ENCODE measurements at regions not wholly inside any gene's neighbourhood (a gene's known extent, or its start where the extent isn't known, plus 50 kb on each side); places are given as distances from the start of the nearest gene placed in this dataset.

GRCh38 chr6:47164877-47165276 is 122.7 kb upstream of the ADGRF1 start:
- TF ChIP-seq, protein P1, sequence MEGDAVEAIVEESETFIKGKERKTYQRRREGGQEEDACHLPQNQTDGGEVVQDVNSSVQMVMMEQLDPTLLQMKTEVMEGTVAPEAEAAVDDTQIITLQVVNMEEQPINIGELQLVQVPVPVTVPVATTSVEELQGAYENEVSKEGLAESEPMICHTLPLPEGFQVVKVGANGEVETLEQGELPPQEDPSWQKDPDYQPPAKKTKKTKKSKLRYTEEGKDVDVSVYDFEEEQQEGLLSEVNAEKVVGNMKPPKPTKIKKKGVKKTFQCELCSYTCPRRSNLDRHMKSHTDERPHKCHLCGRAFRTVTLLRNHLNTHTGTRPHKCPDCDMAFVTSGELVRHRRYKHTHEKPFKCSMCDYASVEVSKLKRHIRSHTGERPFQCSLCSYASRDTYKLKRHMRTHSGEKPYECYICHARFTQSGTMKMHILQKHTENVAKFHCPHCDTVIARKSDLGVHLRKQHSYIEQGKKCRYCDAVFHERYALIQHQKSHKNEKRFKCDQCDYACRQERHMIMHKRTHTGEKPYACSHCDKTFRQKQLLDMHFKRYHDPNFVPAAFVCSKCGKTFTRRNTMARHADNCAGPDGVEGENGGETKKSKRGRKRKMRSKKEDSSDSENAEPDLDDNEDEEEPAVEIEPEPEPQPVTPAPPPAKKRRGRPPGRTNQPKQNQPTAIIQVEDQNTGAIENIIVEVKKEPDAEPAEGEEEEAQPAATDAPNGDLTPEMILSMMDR (IDR thresholded peaks at IDR 0.05; ENCODE audit: control extremely low read depth in 1 of 3, insufficient read depth in 1 of 3, low read depth in 1 of 3, low read length in 3 of 3) = no peak
- no peak for TF ChIP-seq MAX (IDR thresholded peaks at IDR 0.05)
- TF ChIP-seq CHD1 (IDR thresholded peaks at IDR 0.05; ENCODE audit: low read depth, low read length) = no peak
- TF ChIP-seq, protein P2, sequence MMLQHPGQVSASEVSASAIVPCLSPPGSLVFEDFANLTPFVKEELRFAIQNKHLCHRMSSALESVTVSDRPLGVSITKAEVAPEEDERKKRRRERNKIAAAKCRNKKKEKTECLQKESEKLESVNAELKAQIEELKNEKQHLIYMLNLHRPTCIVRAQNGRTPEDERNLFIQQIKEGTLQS (IDR thresholded peaks at IDR 0.05; ENCODE audit: insufficient read depth, low read depth, low read length) = no peak
- TF ChIP-seq, protein P3, sequence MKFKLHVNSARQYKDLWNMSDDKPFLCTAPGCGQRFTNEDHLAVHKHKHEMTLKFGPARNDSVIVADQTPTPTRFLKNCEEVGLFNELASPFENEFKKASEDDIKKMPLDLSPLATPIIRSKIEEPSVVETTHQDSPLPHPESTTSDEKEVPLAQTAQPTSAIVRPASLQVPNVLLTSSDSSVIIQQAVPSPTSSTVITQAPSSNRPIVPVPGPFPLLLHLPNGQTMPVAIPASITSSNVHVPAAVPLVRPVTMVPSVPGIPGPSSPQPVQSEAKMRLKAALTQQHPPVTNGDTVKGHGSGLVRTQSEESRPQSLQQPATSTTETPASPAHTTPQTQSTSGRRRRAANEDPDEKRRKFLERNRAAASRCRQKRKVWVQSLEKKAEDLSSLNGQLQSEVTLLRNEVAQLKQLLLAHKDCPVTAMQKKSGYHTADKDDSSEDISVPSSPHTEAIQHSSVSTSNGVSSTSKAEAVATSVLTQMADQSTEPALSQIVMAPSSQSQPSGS (IDR thresholded peaks at IDR 0.05; ENCODE audit: low read length) = no peak
- TF ChIP-seq SAP30 (IDR thresholded peaks at IDR 0.05; ENCODE audit: insufficient read depth, insufficient replicate concordance, low read length) = no peak
- no peak for TF ChIP-seq TAF1 (IDR thresholded peaks at IDR 0.05; ENCODE audit: low read depth, low read length)
- TF ChIP-seq HDAC6 (IDR thresholded peaks at IDR 0.05; ENCODE audit: low read depth, low read length) = no peak
- TF ChIP-seq TEAD4 (IDR thresholded peaks at IDR 0.05; ENCODE audit: low read depth, low read length) = no peak
- no peak for TF ChIP-seq CEBPB (IDR thresholded peaks at IDR 0.05; ENCODE audit: low read depth, low read length)
- no peak for TF ChIP-seq JUN (IDR thresholded peaks at IDR 0.05; ENCODE audit: low read depth, low read length)
